Naive thymus-derived CD4-positive, alpha-beta T cell (primary cell): ENCODE measurements at regions not wholly inside any gene's neighbourhood (a gene's known extent, or its start where the extent isn't known, plus 50 kb on each side); places are given as distances from the start of the nearest gene placed in this dataset.
A peak's percentile ranks its signal among the peaks of the same experiment; 100 is the strongest.

Experiments
- ATAC-seq: fragments of 150-1000 bp; cut with Tn5 transposase; 2 replicates; pipeline ENCODE4 v1.10.0; 2021; ENCODE audit warnings: mild to moderate bottlenecking, moderate library complexity
- CTCF ChIA-PET: fragments of 350-600 bp; sonication (Branson Sonifier 250); formaldehyde crosslinking; loops from one replicate; lab custom pipeline; 2021; ENCODE audit warnings: antibody characterized with exemption; lab: Charles Lee
- POLR2A ChIA-PET: fragments of 350-600 bp; sonication (Branson Sonifier 250); formaldehyde crosslinking; loops from one replicate; lab custom pipeline; 2021; ENCODE audit warnings: antibody characterized with exemption, inconsistent platforms; lab: Charles Lee
- DNase-seq, 9 donors: peaks; one replicate each; pipeline versions ENCODE4 v3.0.0 to v3.0.0-alpha.2; 2020 to 2022; ENCODE audit warnings: mixed read lengths in 1 of 9
- H3K27ac ChIP-seq: one replicate; pipeline ENCODE4 v1.7.0; 2013; ENCODE audit warnings: mild to moderate bottlenecking, low read depth, low read length, moderate library complexity
- H3K27me3 ChIP-seq, 2 donors: one replicate each; pipeline ENCODE4 v1.7.0; 2013; ENCODE audit warnings: low read length in 2 of 2, mild to moderate bottlenecking in 2 of 2, moderate library complexity in 2 of 2; ENCODE audit not compliant: control insufficient read depth in 2 of 2, insufficient read depth in 2 of 2
- H3K36me3 ChIP-seq, 3 experiments: 1 replicate in 2 of 3; 2 replicates in 1 of 3; pipeline ENCODE4 v1.7.0; 2013; ENCODE audit warnings: low read length in 3 of 3, mild to moderate bottlenecking in 3 of 3, moderate library complexity in 1 of 3; ENCODE audit not compliant: insufficient read depth in 3 of 3, control insufficient read depth in 2 of 3
- H3K4me1 ChIP-seq, 2 donors: one replicate each; pipeline ENCODE4 v1.7.0; 2013; ENCODE audit warnings: low read length in 2 of 2, mild to moderate bottlenecking in 2 of 2, moderate library complexity in 1 of 2; ENCODE audit not compliant: control insufficient read depth in 2 of 2, insufficient read depth in 2 of 2
- H3K4me3 ChIP-seq: 2 replicates; pipeline ENCODE4 v1.7.0; 2013; ENCODE audit warnings: mild to moderate bottlenecking, low read length
- H3K9me3 ChIP-seq, 3 experiments: 1 replicate in 2 of 3; 2 replicates in 1 of 3; pipeline ENCODE4 v1.7.0; 2013; ENCODE audit warnings: low read length in 3 of 3; ENCODE audit not compliant: control insufficient read depth in 2 of 3
- H3K27ac Mint-ChIP-seq, 9 donors: one replicate each; pipeline ENCODE4 v1.8.0; 2020 to 2022; ENCODE audit warnings: mixed read lengths in 9 of 9, mild to moderate bottlenecking in 8 of 9, moderate library complexity in 5 of 9, inconsistent platforms in 2 of 9
- H3K27me3 Mint-ChIP-seq, 5 donors: one replicate each; pipeline ENCODE4 v1.8.0; 2021 to 2022; ENCODE audit warnings: mixed read lengths in 5 of 5, mild to moderate bottlenecking in 1 of 5
- H3K36me3 Mint-ChIP-seq, 5 donors: one replicate each; pipeline ENCODE4 v1.8.0; 2020 to 2022; ENCODE audit warnings: mixed read lengths in 5 of 5, mild to moderate bottlenecking in 3 of 5, inconsistent platforms in 1 of 5
- H3K4me1 Mint-ChIP-seq, 7 donors: one replicate each; pipeline ENCODE4 v1.8.0; 2020 to 2022; ENCODE audit warnings: mixed read lengths in 7 of 7, mild to moderate bottlenecking in 3 of 7, inconsistent platforms in 1 of 7
- H3K4me3 Mint-ChIP-seq, 10 donors: one replicate each; pipeline ENCODE4 v1.8.0; 2020 to 2022; ENCODE audit warnings: mild to moderate bottlenecking in 10 of 10, mixed read lengths in 10 of 10, moderate library complexity in 6 of 10, inconsistent platforms in 2 of 10
- H3K9me3 Mint-ChIP-seq, 11 donors: one replicate each; pipeline ENCODE4 v1.8.0; 2020 to 2022; ENCODE audit warnings: mixed read lengths in 11 of 11, mild to moderate bottlenecking in 4 of 11, inconsistent platforms in 1 of 11, moderate library complexity in 1 of 11
- intact Hi-C, 2 donors: fragments of 100-400 bp; cut with micrococcal nuclease; formaldehyde crosslinking; loops; one replicate each; pipeline ENCODE4 v1.15.1; 2023

DNA sequence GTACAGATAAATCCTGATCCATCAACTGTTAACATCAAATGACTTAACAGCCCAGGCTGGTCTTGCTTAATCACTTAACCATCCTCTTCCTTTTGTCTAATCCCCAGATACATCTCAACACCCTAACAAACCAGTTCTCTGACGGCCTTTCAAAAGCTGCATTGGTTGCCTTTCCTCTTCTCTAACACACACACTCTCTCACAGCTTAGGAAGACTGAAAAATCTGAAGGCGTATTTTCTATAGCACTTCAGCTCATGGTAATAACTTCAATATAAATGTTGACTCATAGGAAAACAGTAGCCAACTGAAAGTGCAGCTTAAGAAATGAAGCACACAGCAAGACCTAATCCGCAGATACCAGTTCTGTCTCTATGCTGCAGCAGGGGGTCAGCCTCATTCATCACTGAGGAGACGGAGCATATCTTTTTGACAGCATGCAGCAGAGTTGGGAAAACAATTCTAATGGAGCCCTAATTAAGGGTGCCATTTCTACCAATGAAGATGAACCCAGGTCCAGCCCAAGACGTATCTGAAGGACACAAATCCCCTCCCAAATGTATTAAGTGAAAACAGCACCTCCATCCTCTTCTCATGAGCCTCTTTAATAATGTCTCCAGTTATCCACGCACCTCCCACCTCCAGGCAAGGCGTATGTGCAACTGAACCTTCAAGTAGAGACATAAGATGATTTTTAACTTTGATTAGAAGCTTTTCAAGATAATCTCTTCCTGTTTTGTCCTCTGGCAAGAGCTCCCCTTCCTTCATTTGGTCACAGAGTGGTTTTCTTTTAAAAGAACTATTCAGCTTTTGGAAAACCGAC is 211.7 kb upstream of the NFE2L3 start:
- H3K27me3 ChIP-seq = peaks cover 0 to 3% of the 10 kb centered on the region in 2 donors
- peak overlapping the region in 7 of 10 donors; percentile 29 to 72 (median 55) for H3K4me3 Mint-ChIP-seq
- H3K4me1 ChIP-seq = peaks cover 0 to 6% of the 10 kb centered on the region in 2 donors
- ChIA-PET POLR2A (no interaction called here), CTCF (interaction anchor here (0.6 kb wide), 1 partner anchor 174 kb away, joined by 3 read pairs; no protein-coding TSS in a partner anchor)
- no peak for ATAC-seq
- H3K4me3 ChIP-seq = no peak overlapping the region
- peaks cover 6 to 27% (median 14%) of the 10 kb centered on the region in 5 donors for H3K27me3 Mint-ChIP-seq
- H3K9me3 Mint-ChIP-seq = peaks cover 0 to 4% (median 3%) of the 10 kb centered on the region in 11 donors
- intact Hi-C loops = no loop called here
- no peak overlapping the region for H3K27ac ChIP-seq
- H3K4me1 Mint-ChIP-seq = peaks cover 9 to 13% (median 12%) of the 10 kb centered on the region in 7 donors
- no peaks in the 10 kb centered on the region for H3K36me3 ChIP-seq
- DNase-seq = no peak
- H3K9me3 ChIP-seq = no peaks in the 10 kb centered on the region
- peaks cover 0 to under 1% (median 0%) of the 10 kb centered on the region in 5 donors for H3K36me3 Mint-ChIP-seq
- peak overlapping the region in 8 of 9 donors; percentile 5 to 74 (median 32) for H3K27ac Mint-ChIP-seq

DNA sequence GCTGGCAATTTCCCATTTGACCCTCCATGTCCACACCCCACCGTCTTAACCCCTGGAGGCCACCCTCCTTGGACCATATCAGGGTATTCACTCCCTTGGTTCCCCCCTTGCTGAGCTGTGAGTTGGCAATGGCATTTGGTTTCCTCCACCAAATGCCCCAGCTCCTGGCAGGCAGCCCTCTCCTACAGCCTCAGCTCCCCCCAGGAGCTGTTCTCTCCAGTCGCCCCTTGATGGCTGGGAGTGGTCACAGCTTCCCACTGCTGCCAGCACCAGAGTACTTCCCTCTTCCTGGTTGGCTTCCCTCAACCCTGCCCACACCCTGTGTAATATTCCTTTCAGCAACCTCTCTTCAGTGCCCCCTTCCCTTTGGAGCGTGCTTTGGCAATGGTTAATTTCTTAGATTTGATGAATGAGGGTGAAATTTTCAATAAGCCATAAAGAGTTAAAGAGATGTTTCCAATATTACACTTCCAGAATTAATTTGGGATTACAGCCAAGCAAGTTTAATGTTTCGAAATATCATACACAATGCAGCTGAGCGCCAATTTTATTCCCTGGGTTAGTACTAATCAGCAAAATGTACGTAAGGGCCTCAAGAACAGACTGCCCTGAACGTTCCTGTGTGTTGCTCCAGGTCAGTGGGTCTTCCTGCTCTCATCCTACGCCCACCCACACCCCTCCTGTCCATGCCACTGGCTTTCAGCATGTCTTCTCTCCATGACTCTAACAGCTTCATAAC is 207.1 kb upstream of the NFE2L3 start:
- H3K36me3 ChIP-seq = no peaks in the 10 kb centered on the region
- H3K9me3 Mint-ChIP-seq = peaks cover 0 to 4% (median 0%) of the 10 kb centered on the region in 11 donors
- no peak overlapping the region for H3K27ac Mint-ChIP-seq
- peak overlapping the region in 1 of 10 donors; percentile 34 for H3K4me3 Mint-ChIP-seq
- no peak for ATAC-seq
- DNase-seq = no peak
- H3K27ac ChIP-seq = no peak overlapping the region
- peaks cover 0 to 3% of the 10 kb centered on the region in 2 donors for H3K27me3 ChIP-seq
- peaks cover 1 to 41% (median 7%) of the 10 kb centered on the region in 5 donors for H3K27me3 Mint-ChIP-seq
- peaks cover 0 to 11% (median 0%) of the 10 kb centered on the region in 5 donors for H3K36me3 Mint-ChIP-seq
- no peaks in the 10 kb centered on the region for H3K9me3 ChIP-seq
- ChIA-PET CTCF (no interaction called here), POLR2A (no interaction called here)
- peaks cover 22 to 28% (median 23%) of the 10 kb centered on the region in 7 donors for H3K4me1 Mint-ChIP-seq
- intact Hi-C loops = no loop called here
- no peak overlapping the region for H3K4me3 ChIP-seq
- H3K4me1 ChIP-seq = peaks cover under 1 to 15% of the 10 kb centered on the region in 2 donors

DNA sequence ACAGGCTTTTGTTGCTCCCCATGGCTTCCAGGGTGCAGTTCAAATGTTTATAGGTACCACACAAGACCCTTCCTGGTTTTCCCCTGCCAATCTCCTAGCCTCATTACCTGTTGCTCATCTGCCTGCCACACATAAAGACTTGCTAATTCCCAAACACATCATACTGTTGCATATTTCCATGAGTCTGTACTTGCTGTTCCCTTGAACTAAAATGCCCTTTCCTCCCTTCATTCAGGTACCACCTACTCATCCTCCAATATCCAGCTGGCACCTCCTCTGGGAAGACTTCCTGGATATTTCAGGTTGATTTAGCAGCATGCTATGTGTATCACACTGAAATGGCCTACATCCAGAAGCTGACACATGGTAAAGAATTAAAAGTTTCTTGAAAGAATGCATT is 206.4 kb upstream of the NFE2L3 start:
- Histone ChIP-seq H3K36me3 (no peaks in the 10 kb centered on the region), H3K4me3 (no peak overlapping the region), H3K9me3 (no peaks in the 10 kb centered on the region), H3K4me1 (peaks cover 7 to 20% of the 10 kb centered on the region in 2 donors), H3K27ac (no peak overlapping the region), H3K27me3 (peaks cover 0 to 3% of the 10 kb centered on the region in 2 donors)
- Mint-ChIP-seq H3K4me3 (no peak overlapping the region), H3K9me3 (peaks cover 0 to 4% (median 0%) of the 10 kb centered on the region in 11 donors), H3K27me3 (peaks cover 4 to 37% (median 7%) of the 10 kb centered on the region in 5 donors), H3K27ac (no peak overlapping the region), H3K36me3 (peaks cover 0 to 13% (median 0%) of the 10 kb centered on the region in 5 donors), H3K4me1 (peaks cover 19 to 28% (median 22%) of the 10 kb centered on the region in 7 donors)
- ATAC-seq = no peak
- intact Hi-C loops = no loop called here
- ChIA-PET POLR2A (no interaction called here), CTCF (interaction anchor here (0.7 kb wide), 1 partner anchor 419 kb away, joined by 3 read pairs; no protein-coding TSS in a partner anchor)
- no peak for DNase-seq

DNA sequence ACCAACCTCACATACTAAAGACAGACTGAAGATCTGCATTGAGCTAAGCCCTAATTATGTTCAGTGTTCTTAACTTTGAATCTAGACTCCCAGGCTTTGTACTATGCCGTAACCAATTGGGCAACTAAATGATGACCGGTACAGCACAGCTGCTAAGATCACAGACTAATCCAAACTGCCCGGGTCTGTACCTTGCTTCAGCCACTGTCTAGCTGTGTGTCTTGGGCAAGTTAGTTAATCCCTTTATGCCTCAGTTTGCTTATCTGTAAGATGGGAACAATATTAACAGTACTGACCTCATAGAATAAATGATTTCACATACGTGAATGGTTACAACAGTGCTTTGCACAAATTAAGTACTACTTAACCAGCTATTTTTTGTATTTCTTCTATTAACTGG is 205.8 kb upstream of the NFE2L3 start:
- intact Hi-C loops = no loop called here

DNA sequence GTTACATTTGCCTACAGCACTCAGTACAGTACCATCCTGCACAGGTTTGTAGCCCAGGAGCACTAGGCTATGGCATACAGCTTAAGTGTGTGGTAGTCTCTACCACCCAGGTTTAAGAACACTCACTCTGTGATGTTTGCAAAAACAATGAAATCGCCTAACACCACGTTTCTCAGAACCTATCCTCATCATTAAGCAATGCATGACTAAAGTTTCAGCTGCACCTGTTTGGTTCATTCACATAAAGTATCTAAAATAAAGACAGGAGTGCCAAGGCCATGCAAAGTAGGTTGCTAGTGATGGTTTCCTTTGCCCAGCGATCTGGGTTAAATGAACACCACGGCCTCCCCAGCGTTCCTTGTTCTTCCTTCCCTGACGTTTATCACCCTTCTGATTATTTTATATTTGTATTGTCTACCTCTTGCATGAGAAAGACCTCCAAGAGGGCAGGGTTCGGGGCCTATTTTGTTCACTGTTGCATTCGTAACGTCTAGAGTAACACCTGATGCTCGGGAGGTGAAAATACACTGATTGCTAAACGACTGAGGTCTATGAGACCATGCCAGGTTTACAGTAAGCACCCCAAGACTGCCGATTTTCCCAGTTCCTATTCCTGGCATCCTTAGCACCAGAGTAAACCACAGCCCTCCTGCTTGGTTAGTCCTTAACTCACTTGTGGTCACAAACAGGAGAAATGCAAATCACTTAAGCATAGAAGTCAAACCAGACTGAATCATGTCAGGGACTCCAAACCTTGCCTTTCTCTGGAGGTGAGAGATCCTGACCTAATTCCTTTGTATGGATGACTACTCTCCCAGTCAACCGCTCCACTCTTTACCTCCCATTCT is 204.1 kb upstream of the NFE2L3 start:
- peaks cover 5 to 25% (median 7%) of the 10 kb centered on the region in 5 donors for H3K27me3 Mint-ChIP-seq

More for the DNA sequence above, 205.8 kb upstream of the NFE2L3 start:
- H3K4me3 Mint-ChIP-seq = no peak overlapping the region
- H3K27me3 Mint-ChIP-seq = peaks cover 6 to 33% (median 7%) of the 10 kb centered on the region in 5 donors
- H3K27me3 ChIP-seq = peaks cover 0 to 3% of the 10 kb centered on the region in 2 donors
- peaks cover 15 to 27% (median 20%) of the 10 kb centered on the region in 7 donors for H3K4me1 Mint-ChIP-seq
- CTCF ChIA-PET = interaction anchor here (0.7 kb wide), 1 partner anchor 419 kb away, joined by 3 read pairs; no protein-coding TSS in a partner anchor
- H3K36me3 ChIP-seq = no peaks in the 10 kb centered on the region
- no peak for ATAC-seq
- no peak for DNase-seq
- peaks cover 7 to 14% of the 10 kb centered on the region in 2 donors for H3K4me1 ChIP-seq
- H3K36me3 Mint-ChIP-seq = peaks cover 0 to 14% (median 0%) of the 10 kb centered on the region in 5 donors
- H3K27ac Mint-ChIP-seq = no peak overlapping the region
- peaks cover 0 to 4% (median 0%) of the 10 kb centered on the region in 11 donors for H3K9me3 Mint-ChIP-seq
- POLR2A ChIA-PET = no interaction called here
- no peak overlapping the region for H3K4me3 ChIP-seq
- H3K27ac ChIP-seq = no peak overlapping the region
- no peaks in the 10 kb centered on the region for H3K9me3 ChIP-seq

More for the DNA sequence above, 204.1 kb upstream of the NFE2L3 start:
- H3K4me1 ChIP-seq = peaks cover 7 to 14% of the 10 kb centered on the region in 2 donors
- ChIA-PET POLR2A (interaction anchor here (0.6 kb wide), 1 partner anchor 90 kb away, joined by 4 read pairs; no protein-coding TSS in a partner anchor), CTCF (interaction anchor here (0.7 to 1.8 kb wide), 2 partner anchors 55 to 425 kb away, joined by 3 to 4 read pairs; no protein-coding TSS in a partner anchor)
- no peaks in the 10 kb centered on the region for H3K9me3 ChIP-seq
- no peak overlapping the region for H3K4me3 ChIP-seq
- no peak overlapping the region for H3K27ac ChIP-seq
- peaks cover 0 to 4% (median 0%) of the 10 kb centered on the region in 11 donors for H3K9me3 Mint-ChIP-seq
- peaks cover 0 to 14% (median 0%) of the 10 kb centered on the region in 5 donors for H3K36me3 Mint-ChIP-seq
- intact Hi-C loops = no loop called here
- H3K4me1 Mint-ChIP-seq = peaks cover 16 to 31% (median 20%) of the 10 kb centered on the region in 7 donors
- H3K4me3 Mint-ChIP-seq = peak overlapping the region in 1 of 10 donors; percentile 17
- DNase-seq (no peak), ATAC-seq (no peak)
- no peaks in the 10 kb centered on the region for H3K36me3 ChIP-seq
- H3K27me3 ChIP-seq = peaks cover 0 to 2% of the 10 kb centered on the region in 2 donors
- H3K27ac Mint-ChIP-seq = no peak overlapping the region
